ENCODE measurements at regions not wholly inside any gene's neighbourhood (a gene's known extent, or its start where the extent isn't known, plus 50 kb on each side); places are given as distances from the start of the nearest gene placed in this dataset.

DNA sequence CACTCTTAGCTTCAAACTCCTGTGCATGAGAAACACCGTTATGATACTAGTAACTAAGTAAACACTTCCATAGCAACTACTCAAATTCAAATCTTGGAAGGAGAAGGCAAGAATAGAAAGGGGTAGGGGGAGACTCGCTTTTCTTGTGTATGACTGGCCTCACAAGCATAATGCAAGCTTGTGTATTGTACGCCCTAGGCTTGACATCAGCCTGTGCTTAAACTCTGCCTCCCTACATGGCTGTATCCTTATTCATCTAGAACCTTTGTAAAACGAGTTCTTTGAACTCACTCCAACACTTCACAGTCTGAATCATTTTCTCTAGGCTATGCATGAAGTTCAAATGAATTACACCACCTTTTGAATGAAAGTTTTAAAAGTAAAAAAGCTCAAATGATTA lies 1071.2 kb upstream of the ADGRL3 start:
- TF ChIP-seq YEATS2 (CRISPR knock-in tag; IDR thresholded peaks at IDR 0.05; ENCODE audit: borderline replicate concordance): no peak
- TF ChIP-seq EZH2 (conservative IDR thresholded peaks at IDR 0.05; ENCODE audit: low read depth, low read length): no peak
- TF ChIP-seq ZSCAN30 (CRISPR knock-in tag; IDR thresholded peaks at IDR 0.05): no peak
- TF ChIP-seq KLF15 (CRISPR knock-in tag; IDR thresholded peaks at IDR 0.05; ENCODE audit: borderline replicate concordance): no peak
- TF ChIP-seq, protein P1, sequence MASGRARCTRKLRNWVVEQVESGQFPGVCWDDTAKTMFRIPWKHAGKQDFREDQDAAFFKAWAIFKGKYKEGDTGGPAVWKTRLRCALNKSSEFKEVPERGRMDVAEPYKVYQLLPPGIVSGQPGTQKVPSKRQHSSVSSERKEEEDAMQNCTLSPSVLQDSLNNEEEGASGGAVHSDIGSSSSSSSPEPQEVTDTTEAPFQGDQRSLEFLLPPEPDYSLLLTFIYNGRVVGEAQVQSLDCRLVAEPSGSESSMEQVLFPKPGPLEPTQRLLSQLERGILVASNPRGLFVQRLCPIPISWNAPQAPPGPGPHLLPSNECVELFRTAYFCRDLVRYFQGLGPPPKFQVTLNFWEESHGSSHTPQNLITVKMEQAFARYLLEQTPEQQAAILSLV (CRISPR knock-in tag; IDR thresholded peaks at IDR 0.05; ENCODE audit: borderline replicate concordance): no peak
- TF ChIP-seq, protein P2, sequence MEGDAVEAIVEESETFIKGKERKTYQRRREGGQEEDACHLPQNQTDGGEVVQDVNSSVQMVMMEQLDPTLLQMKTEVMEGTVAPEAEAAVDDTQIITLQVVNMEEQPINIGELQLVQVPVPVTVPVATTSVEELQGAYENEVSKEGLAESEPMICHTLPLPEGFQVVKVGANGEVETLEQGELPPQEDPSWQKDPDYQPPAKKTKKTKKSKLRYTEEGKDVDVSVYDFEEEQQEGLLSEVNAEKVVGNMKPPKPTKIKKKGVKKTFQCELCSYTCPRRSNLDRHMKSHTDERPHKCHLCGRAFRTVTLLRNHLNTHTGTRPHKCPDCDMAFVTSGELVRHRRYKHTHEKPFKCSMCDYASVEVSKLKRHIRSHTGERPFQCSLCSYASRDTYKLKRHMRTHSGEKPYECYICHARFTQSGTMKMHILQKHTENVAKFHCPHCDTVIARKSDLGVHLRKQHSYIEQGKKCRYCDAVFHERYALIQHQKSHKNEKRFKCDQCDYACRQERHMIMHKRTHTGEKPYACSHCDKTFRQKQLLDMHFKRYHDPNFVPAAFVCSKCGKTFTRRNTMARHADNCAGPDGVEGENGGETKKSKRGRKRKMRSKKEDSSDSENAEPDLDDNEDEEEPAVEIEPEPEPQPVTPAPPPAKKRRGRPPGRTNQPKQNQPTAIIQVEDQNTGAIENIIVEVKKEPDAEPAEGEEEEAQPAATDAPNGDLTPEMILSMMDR (CRISPR knock-in tag; IDR thresholded peaks at IDR 0.05): no peak
- no peak for TF ChIP-seq POLR2A (IDR thresholded peaks at IDR 0.05; ENCODE audit: insufficient read depth in 1 of 2, low read depth in 2 of 2, low read length in 2 of 2)
- TF ChIP-seq, protein P3, sequence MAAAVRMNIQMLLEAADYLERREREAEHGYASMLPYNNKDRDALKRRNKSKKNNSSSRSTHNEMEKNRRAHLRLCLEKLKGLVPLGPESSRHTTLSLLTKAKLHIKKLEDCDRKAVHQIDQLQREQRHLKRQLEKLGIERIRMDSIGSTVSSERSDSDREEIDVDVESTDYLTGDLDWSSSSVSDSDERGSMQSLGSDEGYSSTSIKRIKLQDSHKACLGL (CRISPR knock-in tag; IDR thresholded peaks at IDR 0.05): no peak
- TF ChIP-seq SP1 (IDR thresholded peaks at IDR 0.05): no peak
- no peak for TF ChIP-seq SP1 (CRISPR knock-in tag; IDR thresholded peaks at IDR 0.05)
- TF ChIP-seq, protein P4, sequence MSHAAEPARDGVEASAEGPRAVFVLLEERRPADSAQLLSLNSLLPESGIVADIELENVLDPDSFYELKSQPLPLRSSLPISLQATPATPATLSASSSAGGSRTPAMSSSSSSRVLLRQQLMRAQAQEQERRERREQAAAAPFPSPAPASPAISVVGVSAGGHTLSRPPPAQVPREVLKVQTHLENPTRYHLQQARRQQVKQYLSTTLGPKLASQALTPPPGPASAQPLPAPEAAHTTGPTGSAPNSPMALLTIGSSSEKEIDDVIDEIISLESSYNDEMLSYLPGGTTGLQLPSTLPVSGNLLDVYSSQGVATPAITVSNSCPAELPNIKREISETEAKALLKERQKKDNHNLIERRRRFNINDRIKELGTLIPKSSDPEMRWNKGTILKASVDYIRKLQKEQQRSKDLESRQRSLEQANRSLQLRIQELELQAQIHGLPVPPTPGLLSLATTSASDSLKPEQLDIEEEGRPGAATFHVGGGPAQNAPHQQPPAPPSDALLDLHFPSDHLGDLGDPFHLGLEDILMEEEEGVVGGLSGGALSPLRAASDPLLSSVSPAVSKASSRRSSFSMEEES (CRISPR knock-in tag; IDR thresholded peaks at IDR 0.05): no peak
- no peak for TF ChIP-seq TCF7L2 (IDR thresholded peaks at IDR 0.05; ENCODE audit: low read depth, low read length)
- TF ChIP-seq POLR2AphosphoS5 (IDR thresholded peaks at IDR 0.05; ENCODE audit: low read depth, low read length): no peak
- TF ChIP-seq, protein P5, sequence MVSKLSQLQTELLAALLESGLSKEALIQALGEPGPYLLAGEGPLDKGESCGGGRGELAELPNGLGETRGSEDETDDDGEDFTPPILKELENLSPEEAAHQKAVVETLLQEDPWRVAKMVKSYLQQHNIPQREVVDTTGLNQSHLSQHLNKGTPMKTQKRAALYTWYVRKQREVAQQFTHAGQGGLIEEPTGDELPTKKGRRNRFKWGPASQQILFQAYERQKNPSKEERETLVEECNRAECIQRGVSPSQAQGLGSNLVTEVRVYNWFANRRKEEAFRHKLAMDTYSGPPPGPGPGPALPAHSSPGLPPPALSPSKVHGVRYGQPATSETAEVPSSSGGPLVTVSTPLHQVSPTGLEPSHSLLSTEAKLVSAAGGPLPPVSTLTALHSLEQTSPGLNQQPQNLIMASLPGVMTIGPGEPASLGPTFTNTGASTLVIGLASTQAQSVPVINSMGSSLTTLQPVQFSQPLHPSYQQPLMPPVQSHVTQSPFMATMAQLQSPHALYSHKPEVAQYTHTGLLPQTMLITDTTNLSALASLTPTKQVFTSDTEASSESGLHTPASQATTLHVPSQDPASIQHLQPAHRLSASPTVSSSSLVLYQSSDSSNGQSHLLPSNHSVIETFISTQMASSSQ (IDR thresholded peaks at IDR 0.05; ENCODE audit: low read depth): no peak
- TF ChIP-seq, protein P5 (CRISPR knock-in tag; IDR thresholded peaks at IDR 0.05; ENCODE audit: borderline replicate concordance): no peak
- no peak for TF ChIP-seq KDM2A (CRISPR knock-in tag; IDR thresholded peaks at IDR 0.05; ENCODE audit: borderline replicate concordance, low read depth)
